Activated T-cell treated with anti-CD3 and anti-CD28 coated beads for 24 hours (primary cell): ENCODE measurements at regions not wholly inside any gene's neighbourhood (a gene's known extent, or its start where the extent isn't known, plus 50 kb on each side); places are given as distances from the start of the nearest gene placed in this dataset.
"Not testable (repeated sequence)": the region's sequence is repeated elsewhere in the genome, so short reads cannot be mapped to it uniquely, and the experiment has no call there.

ENCODE experiments used
- DNase-seq: peaks from one replicate; pipeline ENCODE4 v3.0.0-alpha.2; 2020; ENCODE audit warnings: low read depth

GRCh38 chr1:37319284-37319683 lies 155.1 kb upstream of the ZC3H12A start:
- DNase-seq: no peak

- peak; percentile 7 for DNase-seq
Measured at GRCh38 chr1:37323486-37324377, 150.6 kb upstream of the ZC3H12A start.

- DNase-seq: no peak
Measured at GRCh38 chr1:37325010-37325409, 149.4 kb upstream of the ZC3H12A start.

- no peak for DNase-seq
Measured at GRCh38 chr1:37325509-37326437, 148.6 kb upstream of the ZC3H12A start.

GRCh38 chr1:37332126-37332525 lies 142.3 kb upstream of the ZC3H12A start:
- DNase-seq: no peak

GRCh38 chr1:37338658-37339057 lies 135.7 kb upstream of the ZC3H12A start:
- DNase-seq: no peak

GRCh38 chr1:37342736-37343135 lies 131.6 kb upstream of the ZC3H12A start:
- no peak for DNase-seq

- DNase-seq: no peak
Measured at GRCh38 chr1:37347104-37347649, 127.2 kb upstream of the ZC3H12A start.

- no peak for DNase-seq
Measured at GRCh38 chr1:37353871-37354270, 120.5 kb upstream of the ZC3H12A start.

GRCh38 chr1:37354876-37355650 lies 119.3 kb upstream of the ZC3H12A start:
- no peak for DNase-seq

- no peak for DNase-seq
Measured at GRCh38 chr1:37358992-37359391, 115.4 kb upstream of the ZC3H12A start.

GRCh38 chr1:37360011-37360410 lies 114.4 kb upstream of the ZC3H12A start:
- DNase-seq: no peak

GRCh38 chr1:37362594-37363385 lies 111.6 kb upstream of the ZC3H12A start:
- no peak for DNase-seq

GRCh38 chr1:37363535-37363934 lies 110.8 kb upstream of the ZC3H12A start:
- DNase-seq: no peak

GRCh38 chr1:37368665-37369315 lies 105.6 kb upstream of the ZC3H12A start:
- not testable (repeated sequence) for DNase-seq

GRCh38 chr1:37372302-37372701 lies 102.1 kb upstream of the ZC3H12A start:
- no peak for DNase-seq

GRCh38 chr1:37372711-37373110 lies 101.7 kb upstream of the ZC3H12A start:
- DNase-seq: no peak

- no peak for DNase-seq
Measured at GRCh38 chr1:37373413-37373812, 101.0 kb upstream of the ZC3H12A start.

GRCh38 chr1:37380546-37380945 lies 93.8 kb upstream of the ZC3H12A start:
- DNase-seq: not testable (repeated sequence)

- no peak for DNase-seq
Measured at GRCh38 chr1:37387854-37388253, 86.5 kb upstream of the ZC3H12A start.
